ENCODE measurements at regions not wholly inside any gene's neighbourhood (a gene's known extent, or its start where the extent isn't known, plus 50 kb on each side); places are given as distances from the start of the nearest gene placed in this dataset.

GRCh38 chr20:55057779-55058415 is 582.5 kb downstream of the DOK5 start:
- H2BK15ac ChIP-seq (ENCODE audit: low read depth, low read length): no peak overlapping the region
- H4K8ac ChIP-seq (replicated peaks; ENCODE audit: insufficient read length, low read depth, low read length): no peak overlapping the region
- no peaks in the 10 kb centered on the region for H3K9me3 ChIP-seq (ENCODE audit: control insufficient read depth, low read depth, low read length)
- H4K5ac ChIP-seq (ENCODE audit: insufficient read length, low read depth, low read length): no peak overlapping the region
- no peak overlapping the region for H2BK120ac ChIP-seq (ENCODE audit: low read depth, low read length, poor library complexity, severe bottlenecking)
- no peak overlapping the region for H3K4ac ChIP-seq (ENCODE audit: low read depth, low read length)
- no peak overlapping the region for H3K27ac ChIP-seq (ENCODE audit: insufficient read length, low read depth, low read length)
- peak; percentile 64 for TF ChIP-seq CTCF (conservative IDR thresholded peaks at IDR 0.05)
- no peak overlapping the region for H3T11ph ChIP-seq (ENCODE audit: low read length)
- no peaks in the 10 kb centered on the region for H3K4me1 ChIP-seq (ENCODE audit: insufficient read depth, low read length)
- H3K4me1 Mint-ChIP-seq: no peaks in the 10 kb centered on the region
- H3K79me2 ChIP-seq (ENCODE audit: insufficient read depth, low read length): no peaks in the 10 kb centered on the region
- no peak overlapping the region for H2BK12ac ChIP-seq (ENCODE audit: insufficient read length, low read depth, low read length)
- H2BK20ac ChIP-seq (ENCODE audit: low read depth, low read length, poor library complexity, severe bottlenecking): no peak overlapping the region
- no peak overlapping the region for H2BK5ac ChIP-seq (ENCODE audit: insufficient read length, low read length)
- no peaks in the 10 kb centered on the region for H3K23me2 ChIP-seq (ENCODE audit: insufficient read length, low read depth, low read length, poor library complexity, severe bottlenecking)
- H3K4me3 Mint-ChIP-seq: no peak overlapping the region
- H3K4me2 ChIP-seq (ENCODE audit: insufficient read depth, insufficient read length, low read length): no peak overlapping the region
- H3K18ac ChIP-seq (ENCODE audit: insufficient read length, low read depth, low read length): no peak overlapping the region
- no peaks in the 10 kb centered on the region for H3K27me3 Mint-ChIP-seq (ENCODE audit: low read depth)
- no peaks in the 10 kb centered on the region for H3K79me1 ChIP-seq (ENCODE audit: insufficient read depth, low read depth, low read length, poor library complexity, severe bottlenecking)
- no peaks in the 10 kb centered on the region for H3K36me3 Mint-ChIP-seq (ENCODE audit: insufficient read depth in 1 of 3, low read depth in 3 of 3)
- H2AK5ac ChIP-seq (ENCODE audit: insufficient read length, low read length): no peak overlapping the region
- H3K23ac ChIP-seq (ENCODE audit: insufficient read length, low read depth, low read length): no peak overlapping the region
- no peak overlapping the region for H3K27ac Mint-ChIP-seq
- H3K27me3 ChIP-seq (ENCODE audit: insufficient read depth, low read length): no peaks in the 10 kb centered on the region
- H4K20me1 ChIP-seq (ENCODE audit: control insufficient read depth, insufficient read depth, insufficient read length): no peaks in the 10 kb centered on the region
- no peak overlapping the region for H3K9ac ChIP-seq (ENCODE audit: extremely low read depth, insufficient read length, low read length)
- WGBS (ENCODE audit: extremely low coverage, insufficient read length, low lambda C conversion rate): no CpG with 5 or more reads among the region's 2 CpGs
- DNase-seq: no peak
- no peak overlapping the region for H3K14ac ChIP-seq (ENCODE audit: insufficient read depth, low read length)
- H4K91ac ChIP-seq (ENCODE audit: insufficient read length, low read depth, low read length): no peak overlapping the region
- H2AFZ ChIP-seq (ENCODE audit: low read length): no peak overlapping the region
- peaks cover 0 to 2% of the 10 kb centered on the region in 2 experiments; a peak in 4 of 5 replicates for H3K9me3 Mint-ChIP-seq
- H3K56ac ChIP-seq (ENCODE audit: insufficient read length, low read depth, low read length): no peak overlapping the region

All from H9 (cell line).